K562 (cell line): ENCODE measurements at regions not wholly inside any gene's neighbourhood (a gene's known extent, or its start where the extent isn't known, plus 50 kb on each side); places are given as distances from the start of the nearest gene placed in this dataset.

Experiments
- ATAC-seq: fragments of 200-7000 bp; cut with Tn5 transposase; 3 replicates; pipeline ENCODE4 v1.9.1; 2020; ENCODE audit warnings: moderate library complexity
- BruUV-seq: library from RNA; stranded (reverse); fragments of 400-500 nt; replicated peaks from 2 replicates; lab custom pipeline; 2021; lab: Mats Ljungman, UMichigan
- CTCF ChIA-PET: fragments of 300-600 bp; formaldehyde crosslinking; extraction: SDS; loops from one replicate; lab custom pipeline; 2021; ENCODE audit warnings: low intra/inter-chr PET ratio; lab: Yijun Ruan, JAX
- POLR2A ChIA-PET: fragments of 300-600, 350-650 bp; sonication (Branson Sonifier 250); formaldehyde crosslinking; extraction: SDS; loops from one replicate; lab custom pipeline; 2021; ENCODE audit warnings: antibody characterized with exemption, inconsistent platforms; lab: Yijun Ruan, JAX
- DNase-seq, 4 experiments: peaks; one replicate each; pipeline versions ENCODE4 v3.0.0 to v3.0.0-alpha.2; 2011 to 2018; ENCODE audit warnings: low spot score in 3 of 4, mixed read lengths in 3 of 4; ENCODE audit errors: extremely low read depth in 1 of 4
- FAIRE-seq: peaks from 2 replicates; lab custom pipeline; 2011; peaks lifted over from hg19 to GRCh38; lab: Jason Lieb, UNC
- H2AFZ ChIP-seq: 2 replicates; pipeline ENCODE4 v1.6.0; 2011; ENCODE audit warnings: low read depth, low read length, control low read depth, inconsistent platforms
- H3K27ac ChIP-seq: fragments of 200-600 bp; 3 replicates; pipeline ENCODE4 v1.8.0; 2011; ENCODE audit warnings: low read depth, mild to moderate bottlenecking, control low read depth, inconsistent platforms, low read length, moderate library complexity, mixed read lengths; ENCODE audit errors: extremely low read depth
- H3K27me3 ChIP-seq, 2 experiments: fragments of 300-600 bp in 1 of 2; 2 replicates in 1 of 2; 3 replicates in 1 of 2; pipeline versions ENCODE4 v1.6.0 to v1.8.0; 2011; ENCODE audit warnings: inconsistent platforms in 2 of 2, low read length in 2 of 2, mild to moderate bottlenecking in 1 of 2, mixed read lengths in 1 of 2, moderate library complexity in 1 of 2; ENCODE audit not compliant: control insufficient read depth in 2 of 2, insufficient read depth in 2 of 2
- H3K36me3 ChIP-seq: fragments of 300-600 bp; 3 replicates; pipeline ENCODE4 v1.8.0; 2011; ENCODE audit warnings: mild to moderate bottlenecking, low read length, inconsistent platforms; ENCODE audit not compliant: control insufficient read depth, insufficient read depth
- H3K4me1 ChIP-seq, 2 experiments: fragments of 200-600 bp in 1 of 2; replicated peaks in 1 of 2; 2 replicates in 1 of 2; 3 replicates in 1 of 2; pipeline versions ENCODE4 v1.5.1 to v1.8.0; 2011; ENCODE audit warnings: inconsistent platforms in 2 of 2, low read length in 2 of 2, mild to moderate bottlenecking in 1 of 2, mixed read lengths in 1 of 2, moderate library complexity in 1 of 2; ENCODE audit not compliant: control insufficient read depth in 2 of 2, insufficient read depth in 2 of 2
- H3K4me2 ChIP-seq: 2 replicates; pipeline ENCODE4 v1.6.1; 2011; ENCODE audit warnings: low read length, control low read depth, inconsistent platforms, mixed read lengths; ENCODE audit not compliant: insufficient read depth
- H3K4me3 ChIP-seq: fragments of 200-600 bp; sonication (generic), shearing (Covaris generic); 2 replicates; pipeline ENCODE4 v1.5.1; 2016; ENCODE audit warnings: control low read depth, inconsistent platforms
- H3K79me2 ChIP-seq: fragments of 200-600 bp; 3 replicates; pipeline ENCODE4 v1.8.0; 2011; ENCODE audit warnings: low read length, inconsistent platforms; ENCODE audit not compliant: control insufficient read depth, insufficient read depth
- H3K9ac ChIP-seq, 2 experiments: 2 replicates each; pipeline versions ENCODE4 v1.6.0 to v1.6.1; 2011; ENCODE audit warnings: low read depth in 2 of 2, low read length in 2 of 2, control low read depth in 1 of 2, inconsistent platforms in 1 of 2, mild to moderate bottlenecking in 1 of 2, mixed read lengths in 1 of 2; ENCODE audit not compliant: insufficient read depth in 1 of 2
- H3K9me1 ChIP-seq: one replicate; pipeline ENCODE4 v1.6.0; 2011; ENCODE audit warnings: inconsistent platforms, mild to moderate bottlenecking, low read length, moderate library complexity; ENCODE audit not compliant: control insufficient read depth, insufficient read depth
- H3K9me3 ChIP-seq: replicated peaks from 2 replicates; pipeline ENCODE4 v1.5.1; 2011; ENCODE audit warnings: low read depth, low read length, inconsistent platforms; ENCODE audit not compliant: control insufficient read depth, insufficient read depth
- H4K20me1 ChIP-seq: replicated peaks from 2 replicates; pipeline ENCODE4 v1.6.1; 2011; ENCODE audit warnings: low read length, inconsistent platforms, mixed read lengths; ENCODE audit not compliant: control insufficient read depth, insufficient read depth
- MCM7 ChIP-seq, 2 experiments: fragments of 450-650 bp; IDR thresholded peaks; 2 replicates each; pipeline ENCODE4 v1.6.1; 2016 to 2018
- PML ChIP-seq: IDR thresholded peaks from 2 replicates; pipeline ENCODE4 v1.6.1; 2012; ENCODE audit warnings: low read length, inconsistent platforms
- TCFL5 ChIP-seq: fragments of 250-450 bp; sonication (Bioruptor Pico); conservative IDR thresholded peaks from 2 replicates; pipeline ENCODE4 v1.6.1; 2021; ENCODE audit warnings: mild to moderate bottlenecking, moderate library complexity, matching md5 sums
- WGBS: fragments of 100-300 bp; shearing (Covaris generic); methylation state at CpG from one replicate; pipeline ENCODE4 v1.1.6; 2016; ENCODE audit warnings: low coverage, mixed read lengths; ENCODE audit not compliant: insufficient coverage; ENCODE audit errors: missing lambda C conversion rate; 5-methylcytosine and 5-hydroxymethylcytosine counted together
- in situ Hi-C: fragments of 300-500 bp; cut with MboI; formaldehyde crosslinking; loops from 4 replicates; pipeline ENCODE4 v1.15.0; 2018; ENCODE audit warnings: inconsistent platforms, mixed read lengths
- intact Hi-C: fragments of 100-400 bp; cut with micrococcal nuclease; formaldehyde crosslinking; loops from 2 replicates; pipeline ENCODE4 v1.14.2; 2022
- TF ChIP-seq, protein P1 (sequence below): fragments of 250-450 bp; sonication (Bioruptor Pico); IDR thresholded peaks from 2 replicates; pipeline ENCODE4 v1.4.0; 2020
- TF ChIP-seq, protein P2 (sequence below): fragments of 450-650 bp; IDR thresholded peaks from 2 replicates; pipeline ENCODE4 v1.7.0; 2016; ENCODE audit warnings: borderline replicate concordance
- TF ChIP-seq, protein P3 (sequence below): conservative IDR thresholded peaks from 2 replicates; pipeline ENCODE4 v1.6.1; 2011; ENCODE audit warnings: low read depth, mild to moderate bottlenecking, low read length; ENCODE audit not compliant: control insufficient read depth

DNA sequence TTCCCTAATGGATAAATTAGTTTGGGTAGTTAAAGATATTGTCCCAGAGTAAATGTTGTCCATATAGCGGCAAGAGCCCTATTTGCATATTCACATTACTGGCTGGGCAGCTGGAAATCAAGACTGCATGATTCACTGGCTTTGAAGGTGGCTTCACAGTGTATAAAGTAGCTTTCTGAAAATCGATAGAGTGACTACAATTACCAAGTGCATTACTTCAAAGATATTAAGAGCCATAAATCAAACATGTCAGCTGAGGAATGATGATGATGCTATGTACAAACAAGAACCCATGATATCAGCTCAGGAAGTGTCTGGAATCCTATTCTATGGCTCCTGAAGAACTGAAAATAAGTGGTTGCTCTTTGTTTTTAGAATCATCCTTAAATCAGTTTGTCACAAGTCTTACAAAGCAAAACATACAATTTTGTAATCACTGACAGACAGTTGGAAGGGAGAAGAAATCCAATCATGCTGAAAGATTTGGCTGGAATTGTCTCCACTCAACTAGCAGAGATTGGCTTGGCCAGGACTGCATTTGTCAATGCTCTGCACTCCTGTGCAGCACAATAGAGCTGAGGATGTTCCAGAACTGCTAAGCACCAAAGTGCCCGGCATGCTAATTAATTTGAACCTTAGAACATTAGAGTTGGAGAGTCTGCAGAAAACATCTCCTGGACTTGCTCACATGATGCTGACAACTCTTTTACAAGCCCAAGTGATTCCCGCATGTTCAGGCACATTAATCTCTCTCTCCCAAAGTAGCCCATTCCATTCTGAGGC is 77.9 kb upstream of the B3GAT2 start:
- Histone ChIP-seq H3K4me1 (no peaks in the 10 kb centered on the region), H3K27me3 (no peaks in the 10 kb centered on the region), H2AFZ (no peak overlapping the region), H3K4me3 (no peak overlapping the region), H3K4me2 (no peak overlapping the region), H3K27ac (no peak overlapping the region), H3K9ac (no peak overlapping the region), H3K9me3 (no peaks in the 10 kb centered on the region), H4K20me1 (no peaks in the 10 kb centered on the region), H3K79me2 (no peaks in the 10 kb centered on the region), H3K36me3 (no peaks in the 10 kb centered on the region), H3K9me1 (no peaks in the 10 kb centered on the region)
- no peak for FAIRE-seq
- 0% methylated on average over 4 of the region's 4 CpGs for WGBS
- no TSS peak for BruUV-seq
- TF ChIP-seq, protein P1, sequence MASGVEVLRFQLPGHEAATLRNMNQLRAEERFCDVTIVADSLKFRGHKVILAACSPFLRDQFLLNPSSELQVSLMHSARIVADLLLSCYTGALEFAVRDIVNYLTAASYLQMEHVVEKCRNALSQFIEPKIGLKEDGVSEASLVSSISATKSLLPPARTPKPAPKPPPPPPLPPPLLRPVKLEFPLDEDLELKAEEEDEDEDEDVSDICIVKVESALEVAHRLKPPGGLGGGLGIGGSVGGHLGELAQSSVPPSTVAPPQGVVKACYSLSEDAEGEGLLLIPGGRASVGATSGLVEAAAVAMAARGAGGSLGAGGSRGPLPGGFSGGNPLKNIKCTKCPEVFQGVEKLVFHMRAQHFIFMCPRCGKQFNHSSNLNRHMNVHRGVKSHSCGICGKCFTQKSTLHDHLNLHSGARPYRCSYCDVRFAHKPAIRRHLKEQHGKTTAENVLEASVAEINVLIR (CRISPR knock-in tag), result no peak
- TF ChIP-seq, protein P2, sequence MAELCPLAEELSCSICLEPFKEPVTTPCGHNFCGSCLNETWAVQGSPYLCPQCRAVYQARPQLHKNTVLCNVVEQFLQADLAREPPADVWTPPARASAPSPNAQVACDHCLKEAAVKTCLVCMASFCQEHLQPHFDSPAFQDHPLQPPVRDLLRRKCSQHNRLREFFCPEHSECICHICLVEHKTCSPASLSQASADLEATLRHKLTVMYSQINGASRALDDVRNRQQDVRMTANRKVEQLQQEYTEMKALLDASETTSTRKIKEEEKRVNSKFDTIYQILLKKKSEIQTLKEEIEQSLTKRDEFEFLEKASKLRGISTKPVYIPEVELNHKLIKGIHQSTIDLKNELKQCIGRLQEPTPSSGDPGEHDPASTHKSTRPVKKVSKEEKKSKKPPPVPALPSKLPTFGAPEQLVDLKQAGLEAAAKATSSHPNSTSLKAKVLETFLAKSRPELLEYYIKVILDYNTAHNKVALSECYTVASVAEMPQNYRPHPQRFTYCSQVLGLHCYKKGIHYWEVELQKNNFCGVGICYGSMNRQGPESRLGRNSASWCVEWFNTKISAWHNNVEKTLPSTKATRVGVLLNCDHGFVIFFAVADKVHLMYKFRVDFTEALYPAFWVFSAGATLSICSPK, result no peak
- TF ChIP-seq TCFL5 (CRISPR knock-in tag), result no peak
- TF ChIP-seq PML, result no peak
- no peak for TF ChIP-seq MCM7 (IDR thresholded peaks at IDR 0.05)
- TF ChIP-seq, protein P3, sequence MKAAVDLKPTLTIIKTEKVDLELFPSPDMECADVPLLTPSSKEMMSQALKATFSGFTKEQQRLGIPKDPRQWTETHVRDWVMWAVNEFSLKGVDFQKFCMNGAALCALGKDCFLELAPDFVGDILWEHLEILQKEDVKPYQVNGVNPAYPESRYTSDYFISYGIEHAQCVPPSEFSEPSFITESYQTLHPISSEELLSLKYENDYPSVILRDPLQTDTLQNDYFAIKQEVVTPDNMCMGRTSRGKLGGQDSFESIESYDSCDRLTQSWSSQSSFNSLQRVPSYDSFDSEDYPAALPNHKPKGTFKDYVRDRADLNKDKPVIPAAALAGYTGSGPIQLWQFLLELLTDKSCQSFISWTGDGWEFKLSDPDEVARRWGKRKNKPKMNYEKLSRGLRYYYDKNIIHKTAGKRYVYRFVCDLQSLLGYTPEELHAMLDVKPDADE, result no peak
- intact Hi-C loops, result no loop called here
- in situ Hi-C loops, result no loop called here
- ChIA-PET POLR2A (no interaction called here), CTCF (no interaction called here)
- DNase-seq, result no peak
- no peak for ATAC-seq
